Fibroblast of peridontal ligament (primary cell): ENCODE measurements at regions not wholly inside any gene's neighbourhood (a gene's known extent, or its start where the extent isn't known, plus 50 kb on each side); places are given as distances from the start of the nearest gene placed in this dataset.
"Not testable (repeated sequence)": the region's sequence is repeated elsewhere in the genome, so short reads cannot be mapped to it uniquely, and the experiment has no call there.

Experiments used
- DNase-seq: peaks from one replicate; pipeline ENCODE4 v3.0.0-alpha.2; 2010; ENCODE audit errors: extremely low read depth

DNA sequence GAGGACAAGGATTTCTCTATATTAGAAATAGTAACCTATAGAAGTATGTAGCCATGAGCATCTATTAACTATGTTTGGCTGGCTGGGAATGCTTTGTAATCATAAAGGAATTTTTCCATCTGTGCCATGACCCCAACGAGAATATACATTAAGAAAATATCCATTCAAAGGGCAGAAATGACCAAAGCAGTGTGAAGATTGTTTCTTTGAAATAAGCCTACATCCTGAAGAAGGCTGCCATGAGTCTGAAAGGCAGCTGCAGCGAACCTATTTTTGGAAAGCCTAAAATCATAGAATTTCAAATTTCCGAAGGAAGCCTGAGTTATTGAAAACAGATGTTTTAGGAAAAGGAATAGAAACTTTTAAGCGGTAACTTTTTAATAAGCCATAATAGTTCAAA, 244.2 kb upstream of the FOXK1 start:
- DNase-seq, result no peak

GRCh38 chr7:4438723-4439245, 243.3 kb upstream of the FOXK1 start:
- DNase-seq, result no peak

DNA sequence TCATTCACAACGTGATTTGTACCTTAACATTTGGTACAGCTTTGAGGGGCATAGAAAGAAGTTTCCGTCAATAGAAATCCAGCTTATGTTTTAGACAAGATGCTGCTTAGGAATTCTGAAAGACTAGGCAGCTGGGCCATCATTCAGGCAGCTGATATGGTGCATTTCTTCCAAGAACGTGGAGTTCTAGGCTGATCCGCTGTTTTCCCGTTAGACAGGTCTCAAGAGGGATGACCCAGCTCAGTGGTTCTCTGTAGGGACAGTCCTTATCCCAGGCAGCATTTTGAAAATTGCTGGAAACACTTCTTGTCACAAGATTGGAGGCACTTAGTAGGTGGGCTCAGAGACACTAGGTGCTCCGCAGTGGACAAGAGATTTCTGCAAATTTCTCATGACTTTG, 242.7 kb upstream of the FOXK1 start:
- DNase-seq, result no peak

DNA sequence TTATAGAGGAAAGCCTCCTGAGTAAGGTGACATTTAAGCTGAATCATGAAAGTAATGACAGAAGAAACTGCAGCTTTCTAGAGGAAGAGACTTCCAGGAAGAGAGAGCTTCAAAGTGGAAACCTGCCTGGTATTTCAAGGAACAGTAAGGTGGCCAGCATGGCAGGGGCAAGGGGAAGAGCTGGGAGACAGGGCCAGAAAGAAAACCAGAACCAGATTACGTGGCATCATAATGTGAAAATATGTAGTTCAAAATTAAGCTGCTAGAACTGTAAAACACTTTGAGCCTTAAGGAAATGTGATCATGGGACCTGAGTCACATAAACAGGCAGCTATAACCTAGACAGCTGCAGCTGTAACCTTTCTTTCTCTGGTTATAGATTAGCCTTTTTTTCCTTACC, 238.0 kb upstream of the FOXK1 start:
- DNase-seq, result no peak

DNA sequence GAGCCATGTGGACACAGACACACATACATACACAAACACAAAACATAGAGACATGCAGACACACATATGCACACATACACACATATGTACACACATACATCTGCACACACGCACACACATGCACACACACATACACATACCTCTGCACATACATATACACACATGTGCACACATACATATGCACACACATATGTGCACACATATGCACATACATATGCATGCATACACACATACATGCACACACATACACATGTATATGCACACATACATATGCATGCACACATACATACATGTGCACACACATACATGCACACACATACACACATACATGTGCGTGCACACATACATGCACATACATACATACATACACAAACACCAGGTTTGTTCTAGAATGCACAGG, 236.3 kb upstream of the FOXK1 start:
- no peak for DNase-seq

DNA sequence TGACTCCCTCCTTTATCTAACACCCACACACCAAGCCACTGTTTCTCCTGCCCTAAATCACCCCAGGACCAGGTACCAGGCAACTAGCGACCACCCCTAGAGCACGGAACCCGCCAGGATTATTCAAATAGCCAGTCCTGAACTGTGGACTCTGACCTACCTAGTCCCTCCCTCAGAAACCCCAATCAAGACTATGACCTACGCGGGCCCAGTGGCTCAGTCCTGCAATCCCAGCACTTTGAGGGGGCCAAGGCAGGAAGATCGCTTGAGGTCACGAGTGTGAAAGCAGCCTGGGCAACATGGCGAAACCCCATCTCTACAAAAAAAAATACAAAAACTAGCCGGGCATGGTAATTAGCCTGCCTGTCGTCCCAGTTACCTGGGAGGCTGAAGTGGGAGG, 232.8 kb upstream of the FOXK1 start:
- DNase-seq, result no peak

DNA sequence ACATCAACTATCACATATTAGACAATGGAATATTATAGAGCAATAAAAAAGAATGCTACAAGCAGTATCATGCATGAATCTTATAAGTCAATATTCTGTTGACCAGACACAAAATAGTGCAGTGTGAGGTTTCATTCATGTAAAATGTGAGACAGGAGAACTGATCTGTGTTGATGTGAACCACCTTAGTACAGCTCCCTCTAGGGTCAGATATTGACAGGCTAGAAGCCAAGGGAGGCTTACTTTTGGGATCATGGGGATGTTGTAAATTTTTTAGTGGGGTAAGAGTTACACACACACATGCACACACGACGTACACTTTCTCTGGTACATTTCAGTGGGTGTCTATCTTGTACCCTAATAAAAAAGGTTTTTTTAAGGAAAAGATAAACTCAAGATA, 231.6 kb upstream of the FOXK1 start:
- no peak for DNase-seq

DNA sequence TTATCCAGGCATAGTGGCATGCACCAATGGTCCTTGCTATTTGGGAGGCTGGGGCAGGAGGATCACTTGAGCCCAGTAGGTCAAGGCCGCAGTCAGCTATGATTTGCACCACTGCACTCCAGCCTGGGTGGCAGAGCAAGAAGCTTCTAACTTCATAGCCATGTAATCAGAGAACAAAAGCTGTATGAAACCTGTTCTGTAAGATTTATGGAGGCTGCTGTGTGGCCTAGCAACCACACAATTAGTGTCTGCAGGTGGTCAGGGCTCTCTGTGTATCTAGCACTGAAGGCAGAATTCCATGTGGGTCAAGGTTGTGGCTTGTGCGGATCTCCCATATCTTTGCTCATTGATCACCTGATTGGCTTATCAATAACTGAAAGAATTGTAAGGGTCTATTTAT, 221.5 kb upstream of the FOXK1 start:
- no peak for DNase-seq

- no peak for DNase-seq
These were observed 220.6 kb upstream of the FOXK1 start for GRCh38 chr7:4461531-4461930.

DNA sequence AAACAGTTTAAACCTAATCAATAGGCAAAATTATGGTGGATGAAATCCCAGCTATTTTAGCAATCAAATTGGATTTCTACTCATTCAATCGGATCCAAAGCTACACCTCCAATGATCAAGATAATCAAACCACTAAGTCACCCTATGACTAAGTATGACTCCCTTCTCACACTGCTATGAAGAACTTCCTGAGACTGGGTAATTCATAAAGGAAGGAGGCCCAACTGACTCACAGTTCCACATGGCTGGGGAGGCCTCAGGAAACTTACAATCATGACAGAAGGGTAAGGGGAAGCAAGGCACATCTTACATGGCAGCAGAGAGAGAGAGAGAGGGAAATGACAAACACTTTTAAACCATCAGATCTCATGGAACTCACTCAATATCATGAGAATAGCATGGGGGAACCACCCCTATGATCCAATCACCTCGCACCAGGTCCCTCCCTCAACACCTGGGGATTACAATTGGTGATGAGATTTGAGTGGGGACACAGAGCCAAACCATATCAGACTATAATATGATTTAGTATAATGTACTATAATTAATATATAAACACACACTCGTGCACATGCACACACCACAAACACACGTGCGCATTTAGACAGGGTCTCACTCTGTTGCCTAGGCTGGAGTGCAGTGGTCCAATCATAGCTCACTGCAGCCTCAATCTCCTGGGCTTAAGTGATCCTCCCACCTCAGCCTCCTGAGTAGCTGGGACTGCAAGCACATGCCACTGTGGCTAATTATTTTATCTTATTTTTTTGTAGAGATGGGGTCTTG, 213.6 kb upstream of the FOXK1 start:
- DNase-seq, result no peak

DNA sequence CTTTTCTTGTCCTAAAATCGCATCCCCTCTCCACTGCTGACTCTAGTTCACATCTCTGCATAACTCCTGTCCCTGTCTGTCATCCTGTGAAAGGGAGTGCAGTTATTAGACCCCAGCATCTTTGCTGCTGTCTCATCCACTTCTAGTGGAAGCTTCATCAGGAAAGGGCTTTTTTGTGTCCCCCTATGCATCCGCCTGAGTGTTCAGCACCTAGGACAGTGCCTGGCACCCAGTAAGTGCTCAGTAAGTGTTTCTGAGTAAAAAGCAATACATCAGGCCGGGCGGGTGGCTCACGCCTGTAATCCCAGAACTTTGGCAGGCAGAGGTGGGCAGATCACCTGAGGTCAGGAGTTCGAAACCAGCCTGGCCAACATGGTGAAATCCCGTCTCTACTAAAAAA, 211.8 kb upstream of the FOXK1 start:
- no peak for DNase-seq

DNA sequence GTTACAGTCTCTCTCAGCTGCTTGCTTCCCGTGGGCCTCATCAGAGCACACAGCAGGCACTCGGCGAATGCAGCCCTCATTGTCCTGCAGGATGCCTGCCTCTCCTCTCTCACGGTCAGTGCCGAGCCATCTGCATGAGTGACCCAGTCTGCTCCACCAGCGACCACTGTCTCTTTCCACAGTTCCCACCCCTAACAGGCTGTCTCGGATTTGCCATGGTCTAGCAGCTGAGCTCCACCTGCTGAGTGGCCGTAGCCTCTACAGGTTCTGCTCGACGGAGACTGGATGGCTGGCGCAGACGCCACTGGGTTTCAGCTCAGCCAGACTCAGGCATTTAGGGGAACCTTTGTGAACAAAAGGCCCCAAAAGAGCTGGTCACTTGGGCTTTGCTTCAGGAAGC, 209.4 kb upstream of the FOXK1 start:
- no peak for DNase-seq

DNA sequence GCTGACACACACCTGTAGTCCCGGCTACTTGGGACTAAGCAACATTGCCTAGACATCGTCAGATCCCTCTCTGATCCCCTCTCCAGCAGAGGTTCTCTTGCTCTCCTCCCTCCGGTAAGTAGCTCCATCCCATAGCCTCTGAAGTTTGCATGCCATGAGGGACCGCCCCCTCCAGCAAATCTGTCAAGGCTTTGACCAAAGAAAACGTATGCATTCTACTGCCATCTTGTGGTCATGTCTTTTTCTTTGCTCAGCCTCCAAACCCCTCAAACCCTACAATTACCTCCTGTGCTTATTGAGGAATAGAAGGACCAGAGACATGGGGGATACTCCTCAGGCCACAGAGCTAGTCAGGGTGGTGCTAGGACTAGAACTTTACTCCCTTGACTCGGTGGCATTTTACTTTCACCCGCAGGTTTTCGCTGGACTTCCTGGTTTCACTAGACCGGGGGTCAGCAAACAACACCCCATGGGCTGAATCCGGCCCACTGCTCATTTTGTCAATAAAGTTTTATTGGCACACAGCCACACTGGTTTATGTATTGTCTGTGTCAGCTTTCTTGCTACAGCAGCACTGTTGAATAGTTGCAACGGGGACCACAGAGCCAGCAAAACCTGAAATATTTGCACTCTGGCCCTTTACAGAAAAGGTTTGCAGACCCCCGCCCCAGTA, 202.6 kb upstream of the FOXK1 start:
- no peak for DNase-seq

DNA sequence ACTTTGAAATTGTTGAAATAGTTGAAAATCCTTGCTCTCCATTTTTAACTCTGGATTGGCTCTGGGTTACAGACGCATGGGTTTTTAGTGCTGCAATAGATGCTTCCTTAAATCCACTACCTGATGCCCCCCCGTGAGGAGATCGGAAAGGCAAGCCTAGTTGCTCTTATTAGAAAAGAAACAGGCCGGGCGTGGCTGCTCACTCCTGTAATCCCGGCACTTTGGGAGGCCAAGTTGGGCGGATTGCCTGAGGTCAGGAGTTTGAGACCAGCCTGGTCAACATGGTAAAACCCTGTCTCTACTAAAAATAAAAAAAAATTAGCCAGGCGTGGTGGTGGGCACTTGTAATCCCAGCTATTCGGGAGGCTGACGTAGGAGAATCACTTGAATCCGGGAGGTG, 202.0 kb upstream of the FOXK1 start:
- DNase-seq, result not testable (repeated sequence)

DNA sequence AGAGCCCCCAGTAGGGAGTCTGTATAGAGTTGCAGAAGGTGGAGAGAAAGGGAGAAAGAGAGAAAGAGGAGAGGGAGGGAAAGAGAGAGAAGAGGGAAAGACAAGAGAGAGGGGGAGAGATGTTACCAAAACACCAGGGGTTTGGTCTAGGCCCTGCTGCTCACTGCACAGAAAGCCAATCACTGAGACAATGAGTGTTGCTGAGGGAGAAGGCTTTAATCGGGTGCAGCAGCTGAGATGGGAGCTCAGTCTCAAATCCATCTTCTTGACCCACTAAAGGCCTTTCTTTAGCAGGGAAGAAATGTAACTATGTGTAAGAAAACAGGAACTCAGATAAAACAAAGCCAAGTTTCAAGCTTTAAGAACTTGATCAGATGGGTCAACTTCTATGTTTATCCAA, 198.2 kb upstream of the FOXK1 start:
- no peak for DNase-seq

GRCh38 chr7:4484545-4484944, 197.6 kb upstream of the FOXK1 start:
- DNase-seq, result no peak

- no peak for DNase-seq
These were observed 195.2 kb upstream of the FOXK1 start for GRCh38 chr7:4486907-4487306.

- not testable (repeated sequence) for DNase-seq
These were observed 185.2 kb upstream of the FOXK1 start for GRCh38 chr7:4496911-4497310.

DNA sequence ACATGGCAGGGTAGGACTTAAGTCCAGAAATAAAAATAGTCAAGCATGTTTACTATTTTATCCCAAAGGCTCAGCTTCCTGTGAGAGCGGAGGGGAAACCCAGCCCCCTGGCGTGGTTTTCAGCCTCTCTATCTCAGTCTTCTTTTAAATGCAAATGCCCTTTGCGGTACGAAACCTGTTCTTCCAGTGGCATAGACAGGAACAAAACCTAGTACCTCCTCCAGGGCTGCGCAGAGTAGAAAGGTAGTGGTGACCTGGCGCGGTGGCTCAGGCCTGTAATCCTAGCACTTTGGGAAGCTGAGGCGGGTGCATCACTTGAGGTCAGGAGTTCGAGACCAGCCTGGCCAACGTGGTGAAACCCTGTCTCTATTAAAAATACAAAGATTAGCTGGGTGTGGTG, 181.3 kb upstream of the FOXK1 start:
- no peak for DNase-seq

GRCh38 chr7:4507886-4508285, 174.2 kb upstream of the FOXK1 start:
- DNase-seq, result not testable (repeated sequence)

GRCh38 chr7:4513450-4513849, 168.6 kb upstream of the FOXK1 start:
- DNase-seq, result no peak

DNA sequence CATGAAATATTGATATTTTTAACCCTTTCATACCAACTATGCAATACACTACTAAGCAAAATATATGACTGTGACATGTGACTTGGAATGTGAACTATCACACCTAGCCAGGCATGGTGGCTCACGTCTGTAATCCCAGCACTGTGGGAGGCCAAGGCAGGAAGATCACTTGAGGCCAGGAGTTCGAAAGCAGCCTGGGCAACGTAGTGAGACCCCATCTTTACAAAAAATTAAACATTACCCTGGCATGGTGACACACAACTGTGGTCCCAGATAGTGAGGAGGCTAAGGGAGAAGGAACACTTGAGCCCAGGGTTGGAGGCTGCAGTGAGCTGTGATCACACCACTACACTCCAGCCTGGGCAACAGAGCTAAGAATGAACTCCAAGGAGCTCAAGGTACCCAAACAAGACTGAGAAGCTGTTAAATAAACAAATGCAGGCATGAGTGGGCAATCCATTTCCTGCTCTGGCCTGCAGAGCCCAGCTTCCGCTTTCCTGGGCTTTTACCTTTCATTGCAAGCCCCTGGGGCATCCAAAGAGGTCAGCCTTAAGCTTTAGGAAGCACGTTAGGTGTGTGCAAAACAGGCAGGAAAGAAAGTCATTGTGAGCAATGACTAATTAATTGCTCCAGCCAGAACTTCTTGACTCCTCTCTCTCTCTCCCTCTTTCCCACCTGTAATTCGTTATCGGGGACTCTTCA, 162.1 kb upstream of the FOXK1 start:
- DNase-seq, result no peak

GRCh38 chr7:4523219-4523618, 158.9 kb upstream of the FOXK1 start:
- DNase-seq, result no peak
